ENCODE measurements at regions not wholly inside any gene's neighbourhood (a gene's known extent, or its start where the extent isn't known, plus 50 kb on each side); places are given as distances from the start of the nearest gene placed in this dataset.

DNA sequence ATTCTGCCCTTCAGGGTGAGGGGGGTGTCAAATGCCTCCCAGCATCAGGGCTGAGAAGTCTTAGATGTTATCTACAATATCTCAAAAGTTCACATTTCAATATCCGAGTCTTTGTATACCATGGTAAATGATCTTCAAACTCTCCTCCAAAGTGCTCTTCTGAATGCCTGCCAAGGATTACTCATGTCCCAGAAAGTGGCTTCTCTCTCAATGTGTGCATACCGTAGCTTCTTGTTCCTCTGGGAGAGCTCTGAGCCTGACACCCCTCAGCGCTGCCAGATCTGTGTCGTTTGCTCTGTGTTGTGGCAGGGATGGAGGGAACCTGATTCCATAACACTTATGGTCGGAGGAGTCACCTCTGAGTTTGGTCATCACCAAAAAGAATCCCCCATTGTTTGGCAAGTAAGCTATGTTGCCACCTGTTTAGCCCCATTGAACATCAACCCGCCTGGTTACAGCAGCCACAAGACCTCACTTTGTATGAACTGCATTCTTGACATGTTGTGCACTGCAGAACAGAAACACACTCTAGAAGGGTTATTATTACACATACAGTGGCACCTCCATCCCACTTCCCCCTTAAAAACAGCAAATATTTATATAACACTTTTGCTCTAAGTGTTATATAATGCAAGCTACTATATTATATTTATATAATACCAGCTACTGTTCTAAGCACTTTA lies 163.1 kb upstream of the MIR17HG start:
- Histone ChIP-seq H3K27me3 (ENCODE audit: low read depth, low read length) (no peaks in the 10 kb centered on the region), H3K4me2 (ENCODE audit: low read length) (no peak overlapping the region), H2AFZ (ENCODE audit: low read depth, low read length) (no peak overlapping the region), H3K36me3 (replicated peaks; ENCODE audit: low read depth, low read length) (no peaks in the 10 kb centered on the region), H3K79me2 (ENCODE audit: low read length) (no peaks in the 10 kb centered on the region), H3K9me3 (ENCODE audit: insufficient read depth, low read length) (no peaks in the 10 kb centered on the region), H4K20me1 (ENCODE audit: insufficient read depth, low read length) (no peaks in the 10 kb centered on the region), H3K9ac (ENCODE audit: low read length) (no peak overlapping the region), H3K4me3 (ENCODE audit: low read length) (no peak overlapping the region), H3K4me1 (ENCODE audit: low read length) (peaks cover 6% of the 10 kb centered on the region), H3K27ac (ENCODE audit: low read length) (no peak overlapping the region)
- no peak for TF ChIP-seq EZH2phosphoT487 (IDR thresholded peaks at IDR 0.05; ENCODE audit: low read depth)
- TF ChIP-seq, protein P1, sequence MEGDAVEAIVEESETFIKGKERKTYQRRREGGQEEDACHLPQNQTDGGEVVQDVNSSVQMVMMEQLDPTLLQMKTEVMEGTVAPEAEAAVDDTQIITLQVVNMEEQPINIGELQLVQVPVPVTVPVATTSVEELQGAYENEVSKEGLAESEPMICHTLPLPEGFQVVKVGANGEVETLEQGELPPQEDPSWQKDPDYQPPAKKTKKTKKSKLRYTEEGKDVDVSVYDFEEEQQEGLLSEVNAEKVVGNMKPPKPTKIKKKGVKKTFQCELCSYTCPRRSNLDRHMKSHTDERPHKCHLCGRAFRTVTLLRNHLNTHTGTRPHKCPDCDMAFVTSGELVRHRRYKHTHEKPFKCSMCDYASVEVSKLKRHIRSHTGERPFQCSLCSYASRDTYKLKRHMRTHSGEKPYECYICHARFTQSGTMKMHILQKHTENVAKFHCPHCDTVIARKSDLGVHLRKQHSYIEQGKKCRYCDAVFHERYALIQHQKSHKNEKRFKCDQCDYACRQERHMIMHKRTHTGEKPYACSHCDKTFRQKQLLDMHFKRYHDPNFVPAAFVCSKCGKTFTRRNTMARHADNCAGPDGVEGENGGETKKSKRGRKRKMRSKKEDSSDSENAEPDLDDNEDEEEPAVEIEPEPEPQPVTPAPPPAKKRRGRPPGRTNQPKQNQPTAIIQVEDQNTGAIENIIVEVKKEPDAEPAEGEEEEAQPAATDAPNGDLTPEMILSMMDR (IDR thresholded peaks at IDR 0.05; ENCODE audit: low read depth, low read length), result no peak

DNA sequence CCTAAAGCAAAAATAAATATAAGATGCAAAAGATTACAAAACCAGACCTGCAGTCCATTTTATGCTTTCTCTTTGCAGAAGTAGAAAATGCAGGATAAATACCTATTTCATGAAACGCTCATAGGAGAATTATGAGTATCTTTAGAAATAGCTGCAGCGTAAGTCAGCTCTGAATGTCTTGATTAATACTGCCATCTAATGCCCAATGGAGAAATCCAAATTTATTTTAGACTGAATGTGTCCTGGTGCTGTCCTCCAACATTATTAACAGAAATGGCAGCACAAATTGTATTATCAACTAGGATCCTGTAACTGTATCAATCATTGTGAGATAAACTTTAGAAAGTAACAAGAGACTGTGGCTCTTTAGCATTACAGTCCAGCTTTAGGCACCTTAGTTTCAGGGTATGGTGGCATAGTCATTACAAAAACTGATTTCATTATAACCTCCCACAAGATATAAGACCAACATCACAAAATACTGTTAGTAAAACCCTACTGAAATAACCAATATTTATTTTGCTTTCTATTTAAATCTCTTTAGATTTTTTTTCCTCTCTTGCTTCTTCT lies 162.1 kb upstream of the MIR17HG start:
- no peak for TF ChIP-seq EZH2phosphoT487 (IDR thresholded peaks at IDR 0.05; ENCODE audit: low read depth)
- TF ChIP-seq, protein P1 (IDR thresholded peaks at IDR 0.05; ENCODE audit: low read depth, low read length), result peak; percentile 63
- peaks cover 6% of the 10 kb centered on the region for H3K4me1 ChIP-seq (ENCODE audit: low read length)
- no peaks in the 10 kb centered on the region for H4K20me1 ChIP-seq (ENCODE audit: insufficient read depth, low read length)
- H3K4me2 ChIP-seq (ENCODE audit: low read length), result no peak overlapping the region
- H3K27ac ChIP-seq (ENCODE audit: low read length), result no peak overlapping the region
- H2AFZ ChIP-seq (ENCODE audit: low read depth, low read length), result no peak overlapping the region
- no peak overlapping the region for H3K9ac ChIP-seq (ENCODE audit: low read length)
- H3K36me3 ChIP-seq (replicated peaks; ENCODE audit: low read depth, low read length), result no peaks in the 10 kb centered on the region
- no peak overlapping the region for H3K4me3 ChIP-seq (ENCODE audit: low read length)
- no peaks in the 10 kb centered on the region for H3K27me3 ChIP-seq (ENCODE audit: low read depth, low read length)
- no peaks in the 10 kb centered on the region for H3K79me2 ChIP-seq (ENCODE audit: low read length)
- no peaks in the 10 kb centered on the region for H3K9me3 ChIP-seq (ENCODE audit: insufficient read depth, low read length)

DNA sequence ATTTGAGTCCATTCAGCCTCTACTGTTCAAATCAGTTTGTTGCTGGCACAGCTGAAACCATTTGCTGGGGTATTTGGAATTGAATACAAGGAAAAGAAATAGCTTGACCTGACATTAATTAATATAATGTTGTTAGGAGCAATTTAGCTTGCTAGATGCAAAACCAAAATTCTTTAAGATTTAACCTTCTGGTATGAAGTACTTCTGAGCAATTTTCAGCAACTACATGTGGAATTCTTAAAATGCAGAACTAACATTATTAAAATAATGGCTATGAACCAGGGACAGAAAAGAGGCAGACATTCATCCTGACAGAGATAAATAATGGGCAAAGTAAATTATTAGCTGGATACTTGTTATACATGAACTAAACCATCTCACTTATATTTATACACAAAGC lies 160.0 kb upstream of the MIR17HG start:
- no peak overlapping the region for H3K4me3 ChIP-seq (ENCODE audit: low read length)
- no peaks in the 10 kb centered on the region for H3K36me3 ChIP-seq (replicated peaks; ENCODE audit: low read depth, low read length)
- no peak overlapping the region for H3K4me2 ChIP-seq (ENCODE audit: low read length)
- H2AFZ ChIP-seq (ENCODE audit: low read depth, low read length), result no peak overlapping the region
- H3K27ac ChIP-seq (ENCODE audit: low read length), result no peak overlapping the region
- no peak for TF ChIP-seq EZH2phosphoT487 (IDR thresholded peaks at IDR 0.05; ENCODE audit: low read depth)
- TF ChIP-seq, protein P1 (IDR thresholded peaks at IDR 0.05; ENCODE audit: low read depth, low read length), result no peak
- no peaks in the 10 kb centered on the region for H3K9me3 ChIP-seq (ENCODE audit: insufficient read depth, low read length)
- no peaks in the 10 kb centered on the region for H3K27me3 ChIP-seq (ENCODE audit: low read depth, low read length)
- H3K9ac ChIP-seq (ENCODE audit: low read length), result no peak overlapping the region
- H4K20me1 ChIP-seq (ENCODE audit: insufficient read depth, low read length), result no peaks in the 10 kb centered on the region
- peaks cover 6% of the 10 kb centered on the region for H3K4me1 ChIP-seq (ENCODE audit: low read length)
- no peaks in the 10 kb centered on the region for H3K79me2 ChIP-seq (ENCODE audit: low read length)

DNA sequence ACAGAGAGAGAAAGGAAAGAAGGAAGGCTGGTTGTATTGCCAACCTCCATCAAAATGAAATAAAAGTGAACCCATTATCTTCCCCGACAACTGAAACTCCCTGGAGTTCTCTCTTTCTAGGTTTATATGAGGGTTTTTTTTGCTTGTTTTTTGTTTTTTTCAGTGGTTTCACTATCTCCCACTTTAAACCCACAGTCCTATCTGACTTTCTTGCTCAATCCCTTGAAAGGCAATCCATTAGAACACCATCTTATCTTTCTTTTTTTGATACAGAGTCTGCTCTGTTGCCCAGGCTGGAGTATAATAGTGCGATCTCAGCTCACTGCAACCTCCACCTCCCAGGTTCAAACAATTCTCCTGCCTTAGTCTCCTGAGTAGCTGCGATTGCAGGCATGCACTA lies 158.0 kb upstream of the MIR17HG start:
- Histone ChIP-seq H3K4me3 (ENCODE audit: low read length) (no peak overlapping the region), H3K27me3 (ENCODE audit: low read depth, low read length) (no peaks in the 10 kb centered on the region), H3K9ac (ENCODE audit: low read length) (no peak overlapping the region), H4K20me1 (ENCODE audit: insufficient read depth, low read length) (no peaks in the 10 kb centered on the region), H3K27ac (ENCODE audit: low read length) (no peak overlapping the region), H2AFZ (ENCODE audit: low read depth, low read length) (no peak overlapping the region), H3K79me2 (ENCODE audit: low read length) (no peaks in the 10 kb centered on the region), H3K4me1 (ENCODE audit: low read length) (peaks cover 6% of the 10 kb centered on the region), H3K36me3 (replicated peaks; ENCODE audit: low read depth, low read length) (no peaks in the 10 kb centered on the region), H3K4me2 (ENCODE audit: low read length) (no peak overlapping the region), H3K9me3 (ENCODE audit: insufficient read depth, low read length) (no peaks in the 10 kb centered on the region)
- no peak for TF ChIP-seq EZH2phosphoT487 (IDR thresholded peaks at IDR 0.05; ENCODE audit: low read depth)
- TF ChIP-seq, protein P1 (IDR thresholded peaks at IDR 0.05; ENCODE audit: low read depth, low read length), result no peak

Measured in OCI-LY3 (cell line).